ENCODE measurements at regions not wholly inside any gene's neighbourhood (a gene's known extent, or its start where the extent isn't known, plus 50 kb on each side); places are given as distances from the start of the nearest gene placed in this dataset.

DNA sequence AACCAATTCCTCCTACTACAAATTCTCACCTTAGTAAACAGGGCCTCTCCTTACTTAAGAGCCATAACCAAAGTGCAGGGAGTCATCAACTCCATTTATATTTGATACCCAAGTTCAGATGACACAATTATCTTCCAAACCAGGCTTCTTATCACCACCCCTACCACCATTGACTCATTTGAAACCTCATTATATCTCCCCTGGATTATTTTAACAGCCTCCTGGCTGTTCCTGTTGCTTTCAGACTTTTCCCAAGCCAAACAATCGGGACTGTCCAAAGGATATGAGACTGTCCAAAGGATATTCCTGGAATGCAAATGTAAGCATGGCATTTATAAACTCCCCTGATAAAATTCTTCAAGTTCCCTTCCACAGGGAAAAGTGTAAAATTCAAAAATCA lies 394.3 kb downstream of the MAFB start:
- no peak overlapping the region for H3K27ac ChIP-seq (replicated peaks)
- H3K27me3 ChIP-seq (ENCODE audit: insufficient read depth, poor library complexity, severe bottlenecking): no peaks in the 10 kb centered on the region
- no peak for DNase-seq (ENCODE audit: low read depth in 1 of 2, low spot score in 1 of 2)
- no peak overlapping the region for H3K4me3 ChIP-seq (replicated peaks; ENCODE audit: insufficient read depth, low read length)
- TF ChIP-seq, protein P1, sequence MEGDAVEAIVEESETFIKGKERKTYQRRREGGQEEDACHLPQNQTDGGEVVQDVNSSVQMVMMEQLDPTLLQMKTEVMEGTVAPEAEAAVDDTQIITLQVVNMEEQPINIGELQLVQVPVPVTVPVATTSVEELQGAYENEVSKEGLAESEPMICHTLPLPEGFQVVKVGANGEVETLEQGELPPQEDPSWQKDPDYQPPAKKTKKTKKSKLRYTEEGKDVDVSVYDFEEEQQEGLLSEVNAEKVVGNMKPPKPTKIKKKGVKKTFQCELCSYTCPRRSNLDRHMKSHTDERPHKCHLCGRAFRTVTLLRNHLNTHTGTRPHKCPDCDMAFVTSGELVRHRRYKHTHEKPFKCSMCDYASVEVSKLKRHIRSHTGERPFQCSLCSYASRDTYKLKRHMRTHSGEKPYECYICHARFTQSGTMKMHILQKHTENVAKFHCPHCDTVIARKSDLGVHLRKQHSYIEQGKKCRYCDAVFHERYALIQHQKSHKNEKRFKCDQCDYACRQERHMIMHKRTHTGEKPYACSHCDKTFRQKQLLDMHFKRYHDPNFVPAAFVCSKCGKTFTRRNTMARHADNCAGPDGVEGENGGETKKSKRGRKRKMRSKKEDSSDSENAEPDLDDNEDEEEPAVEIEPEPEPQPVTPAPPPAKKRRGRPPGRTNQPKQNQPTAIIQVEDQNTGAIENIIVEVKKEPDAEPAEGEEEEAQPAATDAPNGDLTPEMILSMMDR (IDR thresholded peaks at IDR 0.05; ENCODE audit: insufficient read depth, low read length): no peak
- TF ChIP-seq POLR2AphosphoS5 (IDR thresholded peaks at IDR 0.05; ENCODE audit: low read depth): no peak
- no peak for TF ChIP-seq GABPA (IDR thresholded peaks at IDR 0.05; ENCODE audit: low read depth)
- TF ChIP-seq SPI1 (IDR thresholded peaks at IDR 0.05; ENCODE audit: borderline replicate concordance, low read depth): no peak
- TF ChIP-seq, protein P2, sequence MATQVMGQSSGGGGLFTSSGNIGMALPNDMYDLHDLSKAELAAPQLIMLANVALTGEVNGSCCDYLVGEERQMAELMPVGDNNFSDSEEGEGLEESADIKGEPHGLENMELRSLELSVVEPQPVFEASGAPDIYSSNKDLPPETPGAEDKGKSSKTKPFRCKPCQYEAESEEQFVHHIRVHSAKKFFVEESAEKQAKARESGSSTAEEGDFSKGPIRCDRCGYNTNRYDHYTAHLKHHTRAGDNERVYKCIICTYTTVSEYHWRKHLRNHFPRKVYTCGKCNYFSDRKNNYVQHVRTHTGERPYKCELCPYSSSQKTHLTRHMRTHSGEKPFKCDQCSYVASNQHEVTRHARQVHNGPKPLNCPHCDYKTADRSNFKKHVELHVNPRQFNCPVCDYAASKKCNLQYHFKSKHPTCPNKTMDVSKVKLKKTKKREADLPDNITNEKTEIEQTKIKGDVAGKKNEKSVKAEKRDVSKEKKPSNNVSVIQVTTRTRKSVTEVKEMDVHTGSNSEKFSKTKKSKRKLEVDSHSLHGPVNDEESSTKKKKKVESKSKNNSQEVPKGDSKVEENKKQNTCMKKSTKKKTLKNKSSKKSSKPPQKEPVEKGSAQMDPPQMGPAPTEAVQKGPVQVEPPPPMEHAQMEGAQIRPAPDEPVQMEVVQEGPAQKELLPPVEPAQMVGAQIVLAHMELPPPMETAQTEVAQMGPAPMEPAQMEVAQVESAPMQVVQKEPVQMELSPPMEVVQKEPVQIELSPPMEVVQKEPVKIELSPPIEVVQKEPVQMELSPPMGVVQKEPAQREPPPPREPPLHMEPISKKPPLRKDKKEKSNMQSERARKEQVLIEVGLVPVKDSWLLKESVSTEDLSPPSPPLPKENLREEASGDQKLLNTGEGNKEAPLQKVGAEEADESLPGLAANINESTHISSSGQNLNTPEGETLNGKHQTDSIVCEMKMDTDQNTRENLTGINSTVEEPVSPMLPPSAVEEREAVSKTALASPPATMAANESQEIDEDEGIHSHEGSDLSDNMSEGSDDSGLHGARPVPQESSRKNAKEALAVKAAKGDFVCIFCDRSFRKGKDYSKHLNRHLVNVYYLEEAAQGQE (IDR thresholded peaks at IDR 0.05; ENCODE audit: insufficient replicate concordance, low read depth): no peak

DNA sequence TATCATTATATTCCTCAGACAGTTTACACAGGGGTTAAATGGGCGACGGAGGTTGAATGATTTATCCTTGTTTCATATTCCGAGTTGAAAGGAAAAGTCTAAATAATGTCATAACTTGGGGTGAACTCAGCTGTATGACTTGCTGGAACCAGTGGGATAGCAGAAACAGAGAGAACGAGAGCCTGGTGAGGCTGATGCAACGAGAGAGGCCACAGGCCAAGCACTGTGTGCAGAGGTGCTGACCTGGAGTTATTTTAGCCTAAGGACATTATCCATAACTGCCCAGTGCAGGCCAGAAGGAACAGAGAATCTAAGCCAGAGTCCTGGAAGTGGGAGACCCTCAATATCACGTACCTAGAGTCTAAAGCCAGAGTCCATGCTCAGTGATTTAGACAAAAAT lies 394.9 kb downstream of the MAFB start:
- Histone ChIP-seq H3K27ac (replicated peaks) (no peak overlapping the region), H3K27me3 (ENCODE audit: insufficient read depth, poor library complexity, severe bottlenecking) (no peaks in the 10 kb centered on the region), H3K4me3 (replicated peaks; ENCODE audit: insufficient read depth, low read length) (no peak overlapping the region)
- DNase-seq (ENCODE audit: low read depth in 1 of 2, low spot score in 1 of 2): no peak
- TF ChIP-seq, protein P2 (IDR thresholded peaks at IDR 0.05; ENCODE audit: insufficient replicate concordance, low read depth): no peak
- TF ChIP-seq, protein P1 (IDR thresholded peaks at IDR 0.05; ENCODE audit: insufficient read depth, low read length): no peak
- TF ChIP-seq POLR2AphosphoS5 (IDR thresholded peaks at IDR 0.05; ENCODE audit: low read depth): no peak
- TF ChIP-seq GABPA (IDR thresholded peaks at IDR 0.05; ENCODE audit: low read depth): no peak
- TF ChIP-seq SPI1 (IDR thresholded peaks at IDR 0.05; ENCODE audit: borderline replicate concordance, low read depth): no peak

DNA sequence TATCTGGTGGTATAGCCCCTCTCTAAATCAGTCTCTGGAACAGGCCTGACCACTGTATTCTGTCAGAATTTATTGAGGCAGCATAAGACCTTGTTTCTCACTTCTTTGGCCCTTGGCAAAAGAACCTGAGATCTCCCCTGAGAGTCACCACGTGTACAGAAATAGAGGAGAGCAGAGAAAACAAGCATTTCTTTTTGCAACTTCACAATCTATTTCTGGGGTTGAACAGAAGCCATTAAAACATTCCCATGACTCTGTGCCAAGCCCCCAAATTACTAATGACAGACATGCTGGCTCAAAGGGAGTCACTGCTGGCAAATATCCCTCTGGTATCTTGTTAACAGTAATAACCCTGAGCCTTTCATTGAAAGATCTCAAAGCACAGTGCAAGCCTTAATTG lies 395.3 kb downstream of the MAFB start:
- no peak for TF ChIP-seq GABPA (IDR thresholded peaks at IDR 0.05; ENCODE audit: low read depth)
- H3K4me3 ChIP-seq (replicated peaks; ENCODE audit: insufficient read depth, low read length): no peak overlapping the region
- H3K27ac ChIP-seq (replicated peaks): no peak overlapping the region
- no peaks in the 10 kb centered on the region for H3K27me3 ChIP-seq (ENCODE audit: insufficient read depth, poor library complexity, severe bottlenecking)
- DNase-seq (ENCODE audit: low read depth in 1 of 2, low spot score in 1 of 2): no peak

DNA sequence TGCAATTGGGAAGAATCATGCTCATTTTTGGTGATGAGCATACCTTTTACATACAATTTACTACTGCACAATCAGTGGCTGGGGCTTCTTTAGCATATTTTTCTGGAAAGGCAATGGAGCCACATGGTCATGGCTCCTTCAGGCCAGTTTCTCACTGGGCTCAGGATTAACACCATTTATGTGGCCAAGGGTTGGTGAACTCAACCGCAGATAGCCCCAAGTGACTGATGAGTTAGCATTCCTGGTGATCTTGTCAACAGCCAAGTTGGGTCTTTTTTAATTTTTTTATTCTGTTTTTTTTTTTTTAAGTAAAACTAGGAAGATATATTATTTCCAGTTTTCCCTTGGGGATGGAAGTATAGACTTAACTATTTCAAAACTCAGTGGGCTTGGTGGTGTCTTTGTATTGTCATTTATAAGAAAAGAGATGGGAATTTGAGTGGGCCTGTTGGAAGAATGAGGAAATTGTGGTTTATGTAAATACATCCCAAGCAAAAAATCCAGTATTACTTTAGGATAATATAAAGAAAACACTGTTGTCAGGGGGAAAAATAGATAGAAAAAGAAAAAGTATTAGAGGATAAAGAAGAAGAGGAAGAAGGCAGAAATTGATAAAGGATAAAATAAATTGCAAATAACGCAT lies 397.4 kb downstream of the MAFB start:
- TF ChIP-seq GABPA (IDR thresholded peaks at IDR 0.05; ENCODE audit: low read depth): no peak
- TF ChIP-seq, protein P2 (IDR thresholded peaks at IDR 0.05; ENCODE audit: insufficient replicate concordance, low read depth): no peak
- TF ChIP-seq SPI1 (IDR thresholded peaks at IDR 0.05; ENCODE audit: borderline replicate concordance, low read depth): no peak
- TF ChIP-seq, protein P1 (IDR thresholded peaks at IDR 0.05; ENCODE audit: insufficient read depth, low read length): no peak
- TF ChIP-seq POLR2AphosphoS5 (IDR thresholded peaks at IDR 0.05; ENCODE audit: low read depth): no peak
- Histone ChIP-seq H3K27me3 (ENCODE audit: insufficient read depth, poor library complexity, severe bottlenecking) (no peaks in the 10 kb centered on the region), H3K27ac (replicated peaks) (no peak overlapping the region), H3K4me3 (replicated peaks; ENCODE audit: insufficient read depth, low read length) (no peak overlapping the region)
- no peak for DNase-seq (ENCODE audit: low read depth in 1 of 2, low spot score in 1 of 2)
